Liver (tissue), 6 donors: ENCODE measurements at regions not wholly inside any gene's neighbourhood (a gene's known extent, or its start where the extent isn't known, plus 50 kb on each side); places are given as distances from the start of the nearest gene placed in this dataset.
"Not testable (repeated sequence)": the region's sequence is repeated elsewhere in the genome, so short reads cannot be mapped to it uniquely, and the experiment has no call there.

Source experiments
- DNase-seq: peaks from one replicate; pipeline ENCODE4 v3.0.0-alpha.2; 2017; ENCODE audit warnings: low spot score
- H3K27ac ChIP-seq, 2 donors: one replicate each; pipeline ENCODE4 v1.7.0; 2013; ENCODE audit warnings: inconsistent platforms in 2 of 2, low read length in 2 of 2, control low read depth in 1 of 2, low read depth in 1 of 2, mild to moderate bottlenecking in 1 of 2
- H3K27me3 ChIP-seq, 4 donors: one replicate each; pipeline versions ENCODE4 v1.6.1 to v1.7.0; 2013; ENCODE audit warnings: low read length in 3 of 4, inconsistent platforms in 1 of 4, mild to moderate bottlenecking in 1 of 4, moderate library complexity in 1 of 4; ENCODE audit not compliant: control insufficient read depth in 4 of 4, insufficient read depth in 4 of 4
- H3K36me3 ChIP-seq, 4 donors: one replicate each; pipeline versions ENCODE4 v1.6.1 to v1.7.0; 2013; ENCODE audit warnings: low read length in 3 of 4, mild to moderate bottlenecking in 3 of 4, low read depth in 1 of 4, moderate library complexity in 1 of 4; ENCODE audit not compliant: control insufficient read depth in 4 of 4, insufficient read depth in 3 of 4
- H3K4me1 ChIP-seq, 4 donors: one replicate each; pipeline versions ENCODE4 v1.6.1 to v1.7.0; 2013; ENCODE audit warnings: low read length in 3 of 4, mild to moderate bottlenecking in 3 of 4, moderate library complexity in 1 of 4; ENCODE audit not compliant: control insufficient read depth in 4 of 4, insufficient read depth in 4 of 4
- H3K4me3 ChIP-seq, 3 donors: one replicate each; pipeline versions ENCODE4 v1.6.1 to v1.7.0; 2013; ENCODE audit warnings: low read length in 3 of 3, control low read depth in 1 of 3, low read depth in 1 of 3, mild to moderate bottlenecking in 1 of 3
- H3K9ac ChIP-seq, 2 donors: one replicate each; pipeline ENCODE4 v1.7.0; 2013; ENCODE audit warnings: low read length in 2 of 2, mild to moderate bottlenecking in 2 of 2, moderate library complexity in 2 of 2, control low read depth in 1 of 2, low read depth in 1 of 2
- H3K9me3 ChIP-seq, 4 donors: one replicate each; pipeline versions ENCODE4 v1.6.1 to v1.7.0; 2013; ENCODE audit warnings: low read length in 3 of 4; ENCODE audit not compliant: control insufficient read depth in 4 of 4
- WGBS: extraction: QIAGEN DNeasy Blood & Tissue Kit; methylation state at CpG from one replicate; pipeline ENCODE4 v1.1.7; 2013; 5-methylcytosine and 5-hydroxymethylcytosine counted together
- donor health status: healthy.
- donor health status: healthy.
- donor health status: healthy.

DNA sequence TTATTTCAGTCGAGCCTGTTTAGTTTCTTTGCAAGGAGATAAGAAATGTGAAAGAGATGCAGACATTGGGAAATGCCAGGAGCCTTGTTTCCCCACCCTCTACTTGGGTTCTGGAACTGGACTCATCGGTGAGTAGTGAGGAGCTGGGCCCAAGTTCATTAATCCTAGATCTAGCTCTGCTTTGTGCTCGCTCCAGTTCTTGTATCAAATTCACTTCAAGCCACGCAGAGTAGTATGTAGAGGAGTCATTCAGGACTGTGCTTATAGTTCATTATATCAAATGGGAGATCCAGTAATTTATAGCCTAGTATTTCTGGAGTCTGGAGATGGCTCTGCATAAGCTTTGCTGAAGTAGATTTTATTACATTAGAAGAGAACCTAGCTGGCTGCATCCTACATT is 142.5 kb downstream of the RALA start:
- H3K36me3 ChIP-seq, DNase-seq, H3K27me3 ChIP-seq, H3K4me3 ChIP-seq, H3K9me3 ChIP-seq, H3K4me1 ChIP-seq, H3K27ac ChIP-seq, H3K9ac ChIP-seq: not testable (repeated sequence)
- 88% methylated on average over 4 of the region's 4 CpGs for WGBS

DNA sequence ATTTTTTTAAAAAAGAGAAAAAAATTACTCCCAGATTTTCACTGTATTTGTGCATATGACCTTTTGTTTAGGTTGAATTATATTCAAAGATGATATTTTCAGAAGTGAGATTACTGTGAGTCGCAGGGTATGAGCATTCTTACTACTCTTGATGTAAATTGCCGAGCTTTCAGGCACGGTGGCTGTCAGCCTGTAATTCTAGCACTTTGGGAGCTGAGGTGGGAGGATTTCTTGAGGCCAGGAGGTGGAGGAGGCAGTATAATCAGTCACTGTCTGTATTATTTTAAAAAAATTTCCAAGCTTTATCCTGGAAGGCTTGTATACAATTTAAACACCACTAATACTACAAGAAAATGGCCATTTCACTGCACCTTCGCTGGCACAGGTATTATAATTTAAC is 145.1 kb downstream of the RALA start:
- H3K9ac ChIP-seq, H3K9me3 ChIP-seq, H3K36me3 ChIP-seq, H3K4me1 ChIP-seq, H3K4me3 ChIP-seq, H3K27me3 ChIP-seq, DNase-seq, H3K27ac ChIP-seq: not testable (repeated sequence)
- 91% methylated on average over 4 of the region's 4 CpGs for WGBS

DNA sequence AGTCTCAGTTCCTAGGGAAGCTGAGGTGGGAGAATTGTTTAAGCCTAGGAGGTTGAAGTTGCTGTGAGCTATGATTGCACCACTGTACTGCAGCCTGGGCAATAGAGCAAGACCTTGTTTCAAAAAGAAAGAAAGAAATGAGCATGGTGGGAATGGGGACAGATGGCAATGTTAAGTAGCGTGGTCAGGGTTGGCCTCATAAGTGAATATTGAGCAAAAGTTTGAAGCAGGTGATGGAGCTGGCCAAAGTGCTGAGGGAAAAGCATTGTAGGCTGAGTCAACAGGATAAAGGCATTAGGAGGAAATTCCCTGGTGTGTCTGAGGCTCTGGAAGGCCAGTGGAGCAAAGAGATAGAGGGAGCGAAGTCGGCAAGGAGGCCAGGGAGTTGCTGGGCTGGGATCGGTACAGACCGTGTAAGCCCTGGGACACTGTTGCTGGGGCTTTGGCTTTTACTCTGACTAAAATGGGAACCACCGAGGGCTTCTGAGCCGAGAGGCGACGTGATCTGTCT is 151.0 kb downstream of the RALA start:
- H3K27me3 ChIP-seq, H3K27ac ChIP-seq, H3K4me1 ChIP-seq, H3K9ac ChIP-seq, DNase-seq, H3K9me3 ChIP-seq, H3K36me3 ChIP-seq, H3K4me3 ChIP-seq: not testable (repeated sequence)
- WGBS, result 97% methylated on average over 9 of the region's 9 CpGs

DNA sequence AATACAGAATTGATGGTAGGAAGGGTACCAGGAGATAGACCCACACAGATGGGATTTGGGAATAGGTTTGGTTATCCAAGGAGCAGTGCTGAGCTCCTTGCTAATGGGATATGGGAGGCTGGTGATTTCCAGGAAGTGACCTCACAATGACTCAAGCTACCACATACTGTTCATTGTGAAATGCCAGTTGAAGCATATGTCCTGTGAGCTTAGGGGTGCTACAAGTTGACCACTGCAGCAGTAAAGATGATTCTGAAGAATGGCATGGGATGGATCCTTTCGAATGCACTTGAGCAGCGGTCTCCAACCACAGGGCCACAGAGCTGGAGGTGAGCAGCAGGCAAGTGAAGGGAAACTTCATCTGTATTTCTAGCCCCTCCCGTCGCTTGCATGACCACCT is 158.2 kb downstream of the RALA start:
- WGBS, result 98% methylated on average over 4 of the region's 4 CpGs
- not testable (repeated sequence) for H3K36me3 ChIP-seq, H3K27ac ChIP-seq, H3K27me3 ChIP-seq, DNase-seq, H3K4me3 ChIP-seq, H3K9ac ChIP-seq, H3K9me3 ChIP-seq, H3K4me1 ChIP-seq

DNA sequence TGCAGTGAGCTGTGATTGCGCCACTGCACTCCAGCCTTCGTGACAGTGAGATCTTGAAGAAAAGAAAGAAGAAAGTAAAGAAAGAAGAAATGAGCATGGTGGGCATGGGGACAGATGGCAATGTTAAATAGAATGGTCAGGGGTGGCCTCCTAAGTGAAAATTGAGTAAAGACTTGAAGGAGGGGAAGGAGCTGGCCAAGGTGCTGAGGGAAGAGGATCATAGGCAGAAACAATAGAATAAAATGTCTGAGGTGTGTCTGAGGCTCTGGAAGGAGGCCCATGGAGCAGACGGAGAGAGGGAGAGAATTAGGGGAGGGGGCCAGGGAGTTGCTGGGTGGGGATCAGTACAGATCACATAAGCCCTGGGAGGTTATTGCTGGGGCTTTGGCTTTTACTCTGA is 163.1 kb downstream of the RALA start:
- DNase-seq, H3K4me1 ChIP-seq, H3K9me3 ChIP-seq, H3K36me3 ChIP-seq, H3K9ac ChIP-seq, H3K27ac ChIP-seq, H3K4me3 ChIP-seq, H3K27me3 ChIP-seq: not testable (repeated sequence)
- WGBS, result 87% methylated on average over 3 of the region's 3 CpGs

DNA sequence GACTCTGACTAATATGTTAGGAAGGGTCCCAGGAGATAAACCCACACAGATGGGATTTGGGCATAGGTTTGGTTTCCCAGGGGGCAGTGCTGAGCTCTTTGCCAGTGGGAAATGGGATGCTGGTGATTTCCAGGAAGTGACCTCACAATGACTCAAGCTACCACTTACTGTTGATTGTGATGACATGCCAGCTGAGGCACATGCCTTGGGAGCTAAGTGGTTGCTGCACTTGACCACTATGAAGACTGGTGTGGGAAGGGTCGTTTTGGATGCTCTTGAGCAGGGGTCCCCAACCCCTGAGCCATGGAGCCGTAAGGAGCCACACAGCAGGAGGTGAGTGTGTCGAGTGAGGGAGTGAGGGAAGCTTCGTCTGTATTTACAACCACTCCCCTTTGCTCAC is 159.0 kb upstream of the CDK13 start:
- 92% methylated on average over 4 of the region's 4 CpGs for WGBS
- not testable (repeated sequence) for DNase-seq

DNA sequence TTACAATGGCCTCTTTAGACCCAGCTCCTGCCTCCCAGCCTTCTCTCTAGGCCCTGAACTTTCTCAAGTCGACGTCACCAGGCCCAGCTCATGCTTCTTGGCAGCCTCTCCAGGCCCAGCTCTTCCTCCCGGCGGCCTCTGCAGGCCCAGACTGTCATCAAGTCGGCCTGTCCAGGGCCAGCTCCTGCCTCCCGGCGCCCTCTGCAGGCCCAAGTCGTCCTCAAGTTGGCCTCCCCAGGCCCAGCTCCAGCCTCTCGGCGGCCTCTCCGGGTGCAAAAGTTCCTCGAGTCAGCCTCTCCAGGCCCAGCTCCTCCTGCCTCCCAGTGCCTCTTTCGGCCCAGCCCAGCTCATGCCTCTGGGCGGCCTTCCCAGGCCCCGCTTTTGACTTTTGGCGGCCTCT is 158.1 kb upstream of the CDK13 start:
- DNase-seq, H3K36me3 ChIP-seq, H3K27me3 ChIP-seq, H3K4me3 ChIP-seq, H3K27ac ChIP-seq, H3K9me3 ChIP-seq, H3K9ac ChIP-seq, H3K4me1 ChIP-seq: not testable (repeated sequence)
- 90% methylated on average over 16 of the region's 16 CpGs for WGBS

More for the DNA sequence above, 159.0 kb upstream of the CDK13 start:
- H3K27me3 ChIP-seq, H3K4me3 ChIP-seq, H3K27ac ChIP-seq, H3K36me3 ChIP-seq, H3K9me3 ChIP-seq, H3K4me1 ChIP-seq, H3K9ac ChIP-seq: not testable (repeated sequence)

DNA sequence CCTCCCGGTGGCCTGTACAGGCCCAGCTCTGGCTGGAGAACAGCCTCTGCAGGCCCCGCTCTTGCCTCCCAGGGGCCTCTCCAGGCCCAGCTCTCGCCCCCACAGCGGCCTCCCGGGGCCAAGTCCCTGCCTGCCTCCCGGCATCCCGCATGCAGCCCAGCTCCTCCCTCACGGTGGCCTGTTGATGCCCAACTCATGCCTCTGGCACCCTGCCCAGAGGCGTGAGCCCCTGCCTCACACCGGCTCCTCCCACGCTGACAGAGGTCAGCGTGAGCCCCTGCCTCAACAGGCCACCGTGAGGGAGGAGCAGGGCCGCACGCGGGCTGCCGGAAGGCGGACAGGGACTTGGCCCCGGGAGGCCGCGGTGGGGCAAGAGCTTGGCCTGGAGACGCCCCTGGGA is 157.0 kb upstream of the CDK13 start:
- H3K9ac ChIP-seq, DNase-seq, H3K27me3 ChIP-seq, H3K36me3 ChIP-seq, H3K4me3 ChIP-seq, H3K9me3 ChIP-seq, H3K27ac ChIP-seq, H3K4me1 ChIP-seq: not testable (repeated sequence)
- 98% methylated on average over 22 of the region's 22 CpGs for WGBS

DNA sequence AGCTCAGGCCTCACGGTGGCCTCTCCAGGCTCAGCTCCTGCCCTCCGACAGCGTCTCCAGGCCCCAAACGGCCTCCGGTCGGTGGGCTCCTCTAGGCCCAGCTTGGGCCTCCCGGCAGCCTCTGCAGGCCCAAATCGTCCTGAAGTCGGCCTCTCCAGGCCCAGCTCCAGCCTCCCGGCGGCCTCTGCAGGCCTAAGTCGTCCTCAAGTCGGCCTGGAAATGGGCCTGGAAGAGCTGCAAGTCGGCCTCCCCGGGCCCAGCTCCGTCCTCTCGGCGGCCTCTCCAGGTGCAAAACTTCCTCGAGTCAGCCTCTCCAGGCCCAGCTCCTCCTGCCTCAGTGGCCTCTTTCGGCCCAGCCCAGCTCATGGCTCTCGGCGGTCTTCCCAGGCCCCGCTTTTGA is 156.2 kb upstream of the CDK13 start:
- H3K9ac ChIP-seq, H3K4me3 ChIP-seq, H3K27ac ChIP-seq, H3K27me3 ChIP-seq, H3K9me3 ChIP-seq, H3K4me1 ChIP-seq, DNase-seq, H3K36me3 ChIP-seq: not testable (repeated sequence)
- 95% methylated on average over 23 of the region's 23 CpGs for WGBS
